Sigmoid colon (tissue), 4 donors: ENCODE measurements at regions not wholly inside any gene's neighbourhood (a gene's known extent, or its start where the extent isn't known, plus 50 kb on each side); places are given as distances from the start of the nearest gene placed in this dataset.

ENCODE experiments used
- EP300 ChIP-seq, 4 donors: sonication (generic); formaldehyde crosslinking; IDR thresholded peaks; one replicate each; pipeline ENCODE4 v1.6.1; 2017; ENCODE audit warnings: antibody characterized with exemption in 4 of 4
- POLR2A ChIP-seq, 2 donors: fragments of 450-650 bp; IDR thresholded peaks; one replicate each; pipeline ENCODE4 v1.6.1; 2016; ENCODE audit warnings: antibody characterized with exemption in 2 of 2, mild to moderate bottlenecking in 2 of 2, moderate library complexity in 2 of 2
- TF ChIP-seq, protein P1 (sequence below), 4 experiments: fragments of 450-650 bp in 3 of 4; fragments of 200-600 bp in 1 of 4; IDR thresholded peaks; one replicate each; pipeline ENCODE4 v1.5.1; 2016 to 2019; ENCODE audit warnings: antibody characterized with exemption in 4 of 4, mild to moderate bottlenecking in 3 of 4, moderate library complexity in 2 of 4

DNA sequence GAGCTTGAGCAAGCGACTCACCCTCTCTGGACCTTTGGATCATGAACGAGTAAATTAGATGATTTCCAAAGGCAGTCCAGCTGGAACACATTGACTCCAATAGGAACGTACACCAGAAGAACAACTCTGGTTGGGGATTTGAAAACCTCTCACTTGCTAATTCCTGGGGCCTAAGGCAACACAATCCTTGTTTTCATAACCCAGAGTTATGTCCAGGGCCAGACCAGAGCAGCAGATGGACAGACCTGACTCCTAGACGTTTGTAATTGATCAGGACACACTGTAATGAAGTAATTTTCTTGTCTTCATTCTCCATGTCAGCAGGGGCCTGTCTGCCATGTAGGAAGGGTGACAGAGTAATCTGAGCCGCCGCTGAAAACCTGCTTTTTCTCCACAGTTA, 283.9 kb downstream of the IDS start:
- TF ChIP-seq POLR2A (IDR thresholded peaks at IDR 0.05) (no peak), EP300 (IDR thresholded peaks at IDR 0.05) (no peak)
- TF ChIP-seq, protein P1, sequence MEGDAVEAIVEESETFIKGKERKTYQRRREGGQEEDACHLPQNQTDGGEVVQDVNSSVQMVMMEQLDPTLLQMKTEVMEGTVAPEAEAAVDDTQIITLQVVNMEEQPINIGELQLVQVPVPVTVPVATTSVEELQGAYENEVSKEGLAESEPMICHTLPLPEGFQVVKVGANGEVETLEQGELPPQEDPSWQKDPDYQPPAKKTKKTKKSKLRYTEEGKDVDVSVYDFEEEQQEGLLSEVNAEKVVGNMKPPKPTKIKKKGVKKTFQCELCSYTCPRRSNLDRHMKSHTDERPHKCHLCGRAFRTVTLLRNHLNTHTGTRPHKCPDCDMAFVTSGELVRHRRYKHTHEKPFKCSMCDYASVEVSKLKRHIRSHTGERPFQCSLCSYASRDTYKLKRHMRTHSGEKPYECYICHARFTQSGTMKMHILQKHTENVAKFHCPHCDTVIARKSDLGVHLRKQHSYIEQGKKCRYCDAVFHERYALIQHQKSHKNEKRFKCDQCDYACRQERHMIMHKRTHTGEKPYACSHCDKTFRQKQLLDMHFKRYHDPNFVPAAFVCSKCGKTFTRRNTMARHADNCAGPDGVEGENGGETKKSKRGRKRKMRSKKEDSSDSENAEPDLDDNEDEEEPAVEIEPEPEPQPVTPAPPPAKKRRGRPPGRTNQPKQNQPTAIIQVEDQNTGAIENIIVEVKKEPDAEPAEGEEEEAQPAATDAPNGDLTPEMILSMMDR (IDR thresholded peaks at IDR 0.05) = no peak
